HEK293 (cell line): ENCODE measurements at regions not wholly inside any gene's neighbourhood (a gene's known extent, or its start where the extent isn't known, plus 50 kb on each side); places are given as distances from the start of the nearest gene placed in this dataset.

Source experiments
- CTCF ChIA-PET: fragments of 350-600 bp; formaldehyde crosslinking; extraction: SDS; loops from one replicate; lab custom pipeline; 2021; ENCODE audit warnings: antibody characterized with exemption; lab: Yijun Ruan, JAX
- POLR2A ChIA-PET: fragments of 300-600 bp; formaldehyde crosslinking; extraction: SDS; loops from one replicate; lab custom pipeline; 2020; ENCODE audit warnings: antibody characterized with exemption, inconsistent platforms; lab: Yijun Ruan, JAX
- H3K27ac ChIP-seq: fragments of 200-500 bp; sonication (Bioruptor generic); 2 replicates; pipeline ENCODE4 v1.5.1; 2014; ENCODE audit warnings: low read depth, low read length, control low read depth, inconsistent platforms; ENCODE audit errors: extremely low read depth
- H3K36me3 ChIP-seq, 2 experiments: fragments of 200-500 bp in 1 of 2; sonication (Bioruptor generic) in 1 of 2; 1 replicate in 1 of 2; 2 replicates in 1 of 2; pipeline ENCODE4 v1.5.1; 2014 to 2017; ENCODE audit warnings: inconsistent platforms in 2 of 2, low read length in 2 of 2; ENCODE audit not compliant: control insufficient read depth in 2 of 2, insufficient read depth in 1 of 2
- H3K4me1 ChIP-seq: fragments of 200-500 bp; sonication (Bioruptor generic); 2 replicates; pipeline ENCODE4 v1.5.1; 2014; ENCODE audit warnings: mild to moderate bottlenecking, low read length, inconsistent platforms; ENCODE audit not compliant: control insufficient read depth, insufficient read depth
- H3K4me3 ChIP-seq: 2 replicates; pipeline ENCODE4 v1.5.1; 2011; ENCODE audit warnings: low read depth, mild to moderate bottlenecking, control low read depth, low read length, moderate library complexity
- H3K9me3 ChIP-seq: fragments of 200-500 bp; sonication (Bioruptor generic); 2 replicates; pipeline ENCODE4 v1.5.1; 2014; ENCODE audit warnings: low read depth, low read length, inconsistent platforms; ENCODE audit not compliant: control insufficient read depth, insufficient read depth
- GLIS2 ChIP-seq: fragments of 450-650 bp; formaldehyde crosslinking; IDR thresholded peaks from 2 replicates; pipeline ENCODE4 v1.5.1; 2016; ENCODE audit warnings: missing biosample characterization, missing genetic modification characterization
- ZBTB1 ChIP-seq: fragments of 450-650 bp; formaldehyde crosslinking; IDR thresholded peaks from 2 replicates; pipeline ENCODE4 v1.5.1; 2016; ENCODE audit warnings: missing biosample characterization, missing genetic modification characterization
- ZBTB8A ChIP-seq: fragments of 450-650 bp; formaldehyde crosslinking; IDR thresholded peaks from 2 replicates; pipeline ENCODE4 v1.5.1; 2016; ENCODE audit warnings: missing biosample characterization, missing genetic modification characterization
- ZNF174 ChIP-seq: fragments of 450-650 bp; formaldehyde crosslinking; IDR thresholded peaks from 2 replicates; pipeline ENCODE4 v1.5.0; 2017; ENCODE audit warnings: missing biosample characterization, mild to moderate bottlenecking, missing genetic modification characterization
- ZNF223 ChIP-seq: fragments of 450-650 bp; formaldehyde crosslinking; IDR thresholded peaks from 2 replicates; pipeline ENCODE4 v1.5.1; 2016; ENCODE audit warnings: missing biosample characterization, missing genetic modification characterization
- ZNF302 ChIP-seq: fragments of 450-650 bp; formaldehyde crosslinking; IDR thresholded peaks from 2 replicates; pipeline ENCODE4 v1.5.1; 2016; ENCODE audit warnings: missing biosample characterization, missing genetic modification characterization, low read depth
- ZNF335 ChIP-seq: fragments of 450-650 bp; formaldehyde crosslinking; conservative IDR thresholded peaks from 2 replicates; pipeline ENCODE4 v1.5.1; 2016; ENCODE audit warnings: missing biosample characterization, missing genetic modification characterization
- ZNF747 ChIP-seq: fragments of 450-650 bp; formaldehyde crosslinking; IDR thresholded peaks from 2 replicates; pipeline ENCODE4 v1.5.1; 2016; ENCODE audit warnings: missing biosample characterization, missing genetic modification characterization
- ZNF837 ChIP-seq: fragments of 450-650 bp; formaldehyde crosslinking; IDR thresholded peaks from 2 replicates; pipeline ENCODE4 v1.5.1; 2016; ENCODE audit warnings: missing biosample characterization, missing genetic modification characterization
- TF ChIP-seq, protein P1 (sequence below): fragments of 450-650 bp; formaldehyde crosslinking; IDR thresholded peaks from 2 replicates; pipeline ENCODE4 v1.5.1; 2016; ENCODE audit warnings: missing biosample characterization, missing genetic modification characterization, borderline replicate concordance
- TF ChIP-seq, protein P2 (sequence below): fragments of 450-650 bp; formaldehyde crosslinking; IDR thresholded peaks from 2 replicates; pipeline ENCODE4 v1.5.1; 2017; ENCODE audit warnings: missing biosample characterization, missing genetic modification characterization
- TF ChIP-seq, protein P3 (sequence below): fragments of 450-650 bp; formaldehyde crosslinking; IDR thresholded peaks from 2 replicates; pipeline ENCODE4 v1.5.1; 2016; ENCODE audit warnings: missing biosample characterization, missing genetic modification characterization, low read depth
- TF ChIP-seq, protein P4 (sequence below): fragments of 450-650 bp; IDR thresholded peaks from 2 replicates; pipeline ENCODE4 v1.5.1; 2018; ENCODE audit warnings: missing biosample characterization, missing genetic modification characterization
- TF ChIP-seq, protein P5 (sequence below): fragments of 450-650 bp; formaldehyde crosslinking; IDR thresholded peaks from 2 replicates; pipeline ENCODE4 v1.5.1; 2016; ENCODE audit warnings: missing biosample characterization, missing genetic modification characterization, borderline replicate concordance

DNA sequence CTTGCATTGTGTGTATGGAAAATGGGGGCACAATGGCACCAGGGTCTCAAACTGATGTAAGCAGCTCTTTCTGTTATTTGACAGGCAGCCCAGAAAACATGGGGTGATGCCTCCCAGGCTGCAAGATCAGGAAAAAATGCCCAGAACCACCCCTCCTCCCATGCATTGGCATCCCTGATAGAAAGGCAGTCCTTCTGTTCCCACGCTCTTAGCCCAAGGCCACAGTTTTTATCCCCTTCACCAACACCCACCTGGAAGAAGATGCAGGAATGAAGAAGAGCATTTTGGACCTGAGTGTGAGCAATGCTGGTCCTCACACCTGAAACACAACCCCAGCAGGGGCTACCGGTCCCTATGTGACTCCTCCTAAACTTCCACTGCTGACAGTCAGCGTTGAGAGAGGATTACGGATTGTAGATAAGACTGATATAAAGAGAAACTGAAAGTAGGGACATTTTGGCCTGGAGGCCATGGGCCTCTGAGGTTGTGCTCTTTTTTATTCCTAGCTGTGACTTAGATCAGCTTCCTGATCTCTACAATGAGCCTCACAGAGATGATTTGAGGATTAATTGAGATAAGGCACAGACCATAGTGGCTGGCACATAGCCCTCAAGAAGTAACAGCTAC lies 386.0 kb upstream of the ATP5MC3 start (continued):
- TF ChIP-seq, protein P1, sequence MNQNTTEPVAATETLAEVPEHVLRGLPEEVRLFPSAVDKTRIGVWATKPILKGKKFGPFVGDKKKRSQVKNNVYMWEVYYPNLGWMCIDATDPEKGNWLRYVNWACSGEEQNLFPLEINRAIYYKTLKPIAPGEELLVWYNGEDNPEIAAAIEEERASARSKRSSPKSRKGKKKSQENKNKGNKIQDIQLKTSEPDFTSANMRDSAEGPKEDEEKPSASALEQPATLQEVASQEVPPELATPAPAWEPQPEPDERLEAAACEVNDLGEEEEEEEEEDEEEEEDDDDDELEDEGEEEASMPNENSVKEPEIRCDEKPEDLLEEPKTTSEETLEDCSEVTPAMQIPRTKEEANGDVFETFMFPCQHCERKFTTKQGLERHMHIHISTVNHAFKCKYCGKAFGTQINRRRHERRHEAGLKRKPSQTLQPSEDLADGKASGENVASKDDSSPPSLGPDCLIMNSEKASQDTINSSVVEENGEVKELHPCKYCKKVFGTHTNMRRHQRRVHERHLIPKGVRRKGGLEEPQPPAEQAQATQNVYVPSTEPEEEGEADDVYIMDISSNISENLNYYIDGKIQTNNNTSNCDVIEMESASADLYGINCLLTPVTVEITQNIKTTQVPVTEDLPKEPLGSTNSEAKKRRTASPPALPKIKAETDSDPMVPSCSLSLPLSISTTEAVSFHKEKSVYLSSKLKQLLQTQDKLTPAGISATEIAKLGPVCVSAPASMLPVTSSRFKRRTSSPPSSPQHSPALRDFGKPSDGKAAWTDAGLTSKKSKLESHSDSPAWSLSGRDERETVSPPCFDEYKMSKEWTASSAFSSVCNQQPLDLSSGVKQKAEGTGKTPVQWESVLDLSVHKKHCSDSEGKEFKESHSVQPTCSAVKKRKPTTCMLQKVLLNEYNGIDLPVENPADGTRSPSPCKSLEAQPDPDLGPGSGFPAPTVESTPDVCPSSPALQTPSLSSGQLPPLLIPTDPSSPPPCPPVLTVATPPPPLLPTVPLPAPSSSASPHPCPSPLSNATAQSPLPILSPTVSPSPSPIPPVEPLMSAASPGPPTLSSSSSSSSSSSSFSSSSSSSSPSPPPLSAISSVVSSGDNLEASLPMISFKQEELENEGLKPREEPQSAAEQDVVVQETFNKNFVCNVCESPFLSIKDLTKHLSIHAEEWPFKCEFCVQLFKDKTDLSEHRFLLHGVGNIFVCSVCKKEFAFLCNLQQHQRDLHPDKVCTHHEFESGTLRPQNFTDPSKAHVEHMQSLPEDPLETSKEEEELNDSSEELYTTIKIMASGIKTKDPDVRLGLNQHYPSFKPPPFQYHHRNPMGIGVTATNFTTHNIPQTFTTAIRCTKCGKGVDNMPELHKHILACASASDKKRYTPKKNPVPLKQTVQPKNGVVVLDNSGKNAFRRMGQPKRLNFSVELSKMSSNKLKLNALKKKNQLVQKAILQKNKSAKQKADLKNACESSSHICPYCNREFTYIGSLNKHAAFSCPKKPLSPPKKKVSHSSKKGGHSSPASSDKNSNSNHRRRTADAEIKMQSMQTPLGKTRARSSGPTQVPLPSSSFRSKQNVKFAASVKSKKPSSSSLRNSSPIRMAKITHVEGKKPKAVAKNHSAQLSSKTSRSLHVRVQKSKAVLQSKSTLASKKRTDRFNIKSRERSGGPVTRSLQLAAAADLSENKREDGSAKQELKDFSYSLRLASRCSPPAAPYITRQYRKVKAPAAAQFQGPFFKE: no peak
- TF ChIP-seq, protein P2, sequence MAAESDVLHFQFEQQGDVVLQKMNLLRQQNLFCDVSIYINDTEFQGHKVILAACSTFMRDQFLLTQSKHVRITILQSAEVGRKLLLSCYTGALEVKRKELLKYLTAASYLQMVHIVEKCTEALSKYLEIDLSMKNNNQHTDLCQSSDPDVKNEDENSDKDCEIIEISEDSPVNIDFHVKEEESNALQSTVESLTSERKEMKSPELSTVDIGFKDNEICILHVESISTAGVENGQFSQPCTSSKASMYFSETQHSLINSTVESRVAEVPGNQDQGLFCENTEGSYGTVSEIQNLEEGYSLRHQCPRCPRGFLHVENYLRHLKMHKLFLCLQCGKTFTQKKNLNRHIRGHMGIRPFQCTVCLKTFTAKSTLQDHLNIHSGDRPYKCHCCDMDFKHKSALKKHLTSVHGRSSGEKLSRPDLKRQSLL (tag by site-specific recombination): no peak

DNA sequence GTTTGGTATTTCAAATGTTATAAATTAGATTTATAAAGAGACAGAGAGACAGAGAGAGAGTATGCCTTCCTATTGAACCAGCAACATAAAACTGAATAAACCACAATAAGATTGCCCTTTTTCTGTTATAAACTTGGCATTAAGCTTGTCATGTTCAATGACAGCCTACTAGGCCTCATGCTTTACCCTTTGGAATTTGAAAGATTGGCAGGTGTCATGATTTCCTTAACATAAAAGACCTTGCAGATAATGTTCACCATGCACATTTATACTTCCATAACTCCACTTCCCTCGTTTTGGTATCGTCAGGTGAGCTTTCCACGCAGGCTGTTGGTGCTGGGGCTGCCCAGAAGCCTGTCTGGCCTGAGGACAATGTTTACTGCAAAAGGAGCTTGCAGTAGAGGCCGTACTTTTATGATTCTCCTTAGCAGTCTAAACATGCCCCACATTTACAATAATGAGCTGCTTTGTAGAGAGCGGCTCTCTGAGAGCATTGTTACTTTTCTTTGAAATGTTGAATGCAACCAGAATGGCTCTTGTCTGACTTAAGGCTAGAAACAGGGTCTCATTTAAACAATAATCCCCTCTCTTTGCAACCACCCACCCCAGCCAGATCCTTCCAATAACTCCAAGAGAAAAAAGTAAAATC lies 379.1 kb upstream of the ATP5MC3 start:
- POLR2A ChIA-PET: interaction anchor here (0.5 to 1.3 kb wide), 2 partner anchors 8 to 117 kb away, joined by 3 to 4 read pairs; no protein-coding TSS in a partner anchor
- CTCF ChIA-PET: interaction anchor here (0.6 to 0.7 kb wide), 2 partner anchors 85 to 112 kb away, joined by 3 to 5 read pairs; no protein-coding TSS in a partner anchor
- no peak overlapping the region for H3K4me3 ChIP-seq
- H3K9me3 ChIP-seq: no peaks in the 10 kb centered on the region
- no peaks in the 10 kb centered on the region for H3K36me3 ChIP-seq
- TF ChIP-seq, protein P3, sequence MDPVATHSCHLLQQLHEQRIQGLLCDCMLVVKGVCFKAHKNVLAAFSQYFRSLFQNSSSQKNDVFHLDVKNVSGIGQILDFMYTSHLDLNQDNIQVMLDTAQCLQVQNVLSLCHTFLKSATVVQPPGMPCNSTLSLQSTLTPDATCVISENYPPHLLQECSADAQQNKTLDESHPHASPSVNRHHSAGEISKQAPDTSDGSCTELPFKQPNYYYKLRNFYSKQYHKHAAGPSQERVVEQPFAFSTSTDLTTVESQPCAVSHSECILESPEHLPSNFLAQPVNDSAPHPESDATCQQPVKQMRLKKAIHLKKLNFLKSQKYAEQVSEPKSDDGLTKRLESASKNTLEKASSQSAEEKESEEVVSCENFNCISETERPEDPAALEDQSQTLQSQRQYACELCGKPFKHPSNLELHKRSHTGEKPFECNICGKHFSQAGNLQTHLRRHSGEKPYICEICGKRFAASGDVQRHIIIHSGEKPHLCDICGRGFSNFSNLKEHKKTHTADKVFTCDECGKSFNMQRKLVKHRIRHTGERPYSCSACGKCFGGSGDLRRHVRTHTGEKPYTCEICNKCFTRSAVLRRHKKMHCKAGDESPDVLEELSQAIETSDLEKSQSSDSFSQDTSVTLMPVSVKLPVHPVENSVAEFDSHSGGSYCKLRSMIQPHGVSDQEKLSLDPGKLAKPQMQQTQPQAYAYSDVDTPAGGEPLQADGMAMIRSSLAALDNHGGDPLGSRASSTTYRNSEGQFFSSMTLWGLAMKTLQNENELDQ (tag by site-specific recombination): no peak
- no peak for TF ChIP-seq ZNF302 (tag by site-specific recombination)
- TF ChIP-seq ZBTB8A (tag by site-specific recombination): no peak
- no peak for TF ChIP-seq ZNF174
- no peak for TF ChIP-seq ZNF223
- TF ChIP-seq ZNF335 (tag by site-specific recombination): no peak
- TF ChIP-seq ZNF747 (tag by site-specific recombination): no peak
- TF ChIP-seq GLIS2 (tag by site-specific recombination): no peak
- no peak for TF ChIP-seq ZBTB1 (tag by site-specific recombination)
- TF ChIP-seq ZNF837 (tag by site-specific recombination): no peak
- TF ChIP-seq, protein P4, sequence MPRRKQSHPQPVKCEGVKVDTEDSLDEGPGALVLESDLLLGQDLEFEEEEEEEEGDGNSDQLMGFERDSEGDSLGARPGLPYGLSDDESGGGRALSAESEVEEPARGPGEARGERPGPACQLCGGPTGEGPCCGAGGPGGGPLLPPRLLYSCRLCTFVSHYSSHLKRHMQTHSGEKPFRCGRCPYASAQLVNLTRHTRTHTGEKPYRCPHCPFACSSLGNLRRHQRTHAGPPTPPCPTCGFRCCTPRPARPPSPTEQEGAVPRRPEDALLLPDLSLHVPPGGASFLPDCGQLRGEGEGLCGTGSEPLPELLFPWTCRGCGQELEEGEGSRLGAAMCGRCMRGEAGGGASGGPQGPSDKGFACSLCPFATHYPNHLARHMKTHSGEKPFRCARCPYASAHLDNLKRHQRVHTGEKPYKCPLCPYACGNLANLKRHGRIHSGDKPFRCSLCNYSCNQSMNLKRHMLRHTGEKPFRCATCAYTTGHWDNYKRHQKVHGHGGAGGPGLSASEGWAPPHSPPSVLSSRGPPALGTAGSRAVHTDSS: no peak
- TF ChIP-seq, protein P5, sequence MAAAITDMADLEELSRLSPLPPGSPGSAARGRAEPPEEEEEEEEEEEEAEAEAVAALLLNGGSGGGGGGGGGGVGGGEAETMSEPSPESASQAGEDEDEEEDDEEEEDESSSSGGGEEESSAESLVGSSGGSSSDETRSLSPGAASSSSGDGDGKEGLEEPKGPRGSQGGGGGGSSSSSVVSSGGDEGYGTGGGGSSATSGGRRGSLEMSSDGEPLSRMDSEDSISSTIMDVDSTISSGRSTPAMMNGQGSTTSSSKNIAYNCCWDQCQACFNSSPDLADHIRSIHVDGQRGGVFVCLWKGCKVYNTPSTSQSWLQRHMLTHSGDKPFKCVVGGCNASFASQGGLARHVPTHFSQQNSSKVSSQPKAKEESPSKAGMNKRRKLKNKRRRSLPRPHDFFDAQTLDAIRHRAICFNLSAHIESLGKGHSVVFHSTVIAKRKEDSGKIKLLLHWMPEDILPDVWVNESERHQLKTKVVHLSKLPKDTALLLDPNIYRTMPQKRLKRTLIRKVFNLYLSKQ (tag by site-specific recombination): no peak
- H3K27ac ChIP-seq: no peak overlapping the region
- no peaks in the 10 kb centered on the region for H3K4me1 ChIP-seq
